Colonic mucosa (tissue), 4 donors: ENCODE measurements at regions not wholly inside any gene's neighbourhood (a gene's known extent, or its start where the extent isn't known, plus 50 kb on each side); places are given as distances from the start of the nearest gene placed in this dataset.

Source experiments
- DNase-seq: peaks from one replicate; pipeline ENCODE4 v3.0.0-alpha.2; 2020
- H3K27ac ChIP-seq: fragments of 200-600 bp; one replicate; pipeline ENCODE4 v1.8.0; 2021
- H3K27me3 ChIP-seq: fragments of 200-600 bp; one replicate; pipeline ENCODE4 v1.8.0; 2021
- H3K36me3 ChIP-seq: fragments of 200-600 bp; one replicate; pipeline ENCODE4 v1.8.0; 2021
- H3K4me1 ChIP-seq: fragments of 200-600 bp; one replicate; pipeline ENCODE4 v1.8.0; 2021; ENCODE audit warnings: mild to moderate bottlenecking
- H3K4me3 ChIP-seq: fragments of 200-600 bp; one replicate; pipeline ENCODE4 v1.8.0; 2021
- H3K9ac ChIP-seq, 2 donors: one replicate each; pipeline ENCODE4 v1.7.0; 2013; ENCODE audit warnings: control low read depth in 2 of 2, low read depth in 2 of 2, low read length in 2 of 2
- H3K9me3 ChIP-seq: fragments of 200-600 bp; one replicate; pipeline ENCODE4 v1.8.0; 2021
- CTCF ChIP-seq: fragments of 200-600 bp; IDR thresholded peaks from one replicate; pipeline ENCODE4 v1.8.0; 2022; ENCODE audit warnings: antibody characterized with exemption, mild to moderate bottlenecking
- intact Hi-C: fragments of 100-400 bp; cut with DNase I; formaldehyde crosslinking; loops from one replicate; pipeline ENCODE4 v1.14.1; 2022
- donor health status: healthy.
- donor health status: DM: no; HTN: no; CAD: no.
- donor health status: DM: no; HTN: no; CAD: no.

- no peak for TF ChIP-seq CTCF
- no peak for DNase-seq
- Histone ChIP-seq H3K27ac (no peak overlapping the region), H3K4me1 (no peaks in the 10 kb centered on the region), H3K27me3 (no peaks in the 10 kb centered on the region), H3K4me3 (no peak overlapping the region), H3K36me3 (no peaks in the 10 kb centered on the region), H3K9ac (no peak overlapping the region), H3K9me3 (no peaks in the 10 kb centered on the region)
- intact Hi-C loops = no loop called here
Measured at GRCh38 chr20:11443382-11444119, 474.1 kb upstream of the BTBD3 start.

- Histone ChIP-seq H3K4me1 (no peaks in the 10 kb centered on the region), H3K36me3 (no peaks in the 10 kb centered on the region), H3K9me3 (no peaks in the 10 kb centered on the region), H3K4me3 (no peak overlapping the region), H3K27me3 (no peaks in the 10 kb centered on the region), H3K27ac (no peak overlapping the region), H3K9ac (no peak overlapping the region)
- intact Hi-C loops = no loop called here
- TF ChIP-seq CTCF = no peak
- no peak for DNase-seq
Measured at GRCh38 chr20:11445161-11445560, 472.5 kb upstream of the BTBD3 start.

GRCh38 chr20:11445891-11446290 lies 471.8 kb upstream of the BTBD3 start:
- H3K9ac ChIP-seq = no peak overlapping the region
- no peak for DNase-seq
- no peaks in the 10 kb centered on the region for H3K9me3 ChIP-seq
- no peak overlapping the region for H3K27ac ChIP-seq
- H3K27me3 ChIP-seq = no peaks in the 10 kb centered on the region
- no peak overlapping the region for H3K4me3 ChIP-seq
- no peak for TF ChIP-seq CTCF
- intact Hi-C loops = no loop called here
- no peaks in the 10 kb centered on the region for H3K4me1 ChIP-seq
- H3K36me3 ChIP-seq = no peaks in the 10 kb centered on the region

- Histone ChIP-seq H3K9ac (no peak overlapping the region), H3K4me1 (no peaks in the 10 kb centered on the region), H3K9me3 (no peaks in the 10 kb centered on the region), H3K27ac (no peak overlapping the region), H3K36me3 (no peaks in the 10 kb centered on the region), H3K4me3 (no peak overlapping the region), H3K27me3 (no peaks in the 10 kb centered on the region)
- no peak for DNase-seq
- TF ChIP-seq CTCF = no peak
- intact Hi-C loops = no loop called here
Measured at GRCh38 chr20:11447371-11448100, 470.2 kb upstream of the BTBD3 start.

- Histone ChIP-seq H3K4me3 (no peak overlapping the region), H3K9me3 (no peaks in the 10 kb centered on the region), H3K4me1 (no peaks in the 10 kb centered on the region), H3K36me3 (no peaks in the 10 kb centered on the region), H3K27ac (no peak overlapping the region), H3K9ac (no peak overlapping the region), H3K27me3 (no peaks in the 10 kb centered on the region)
- TF ChIP-seq CTCF = no peak
- DNase-seq = no peak
- intact Hi-C loops = no loop called here
Measured at GRCh38 chr20:11448554-11448953, 469.1 kb upstream of the BTBD3 start.
